Lung (tissue), 11 donors: ENCODE measurements at regions not wholly inside any gene's neighbourhood (a gene's known extent, or its start where the extent isn't known, plus 50 kb on each side); places are given as distances from the start of the nearest gene placed in this dataset.

Experiments
- ATAC-seq: fragments of 200-7000 bp; cut with Tn5 transposase; one replicate; pipeline ENCODE4 v1.9.1; 2020; ENCODE audit warnings: moderate number of reproducible peaks; ENCODE audit not compliant: insufficient read depth, low FRiP score
- DNase-seq, 3 donors: peaks; one replicate each; pipeline ENCODE4 v3.0.0-alpha.2; 2013 to 2017
- H3K27ac ChIP-seq, 2 donors: one replicate each; pipeline ENCODE4 v1.5.1; 2013; ENCODE audit warnings: mild to moderate bottlenecking in 2 of 2, moderate library complexity in 2 of 2, control low read depth in 1 of 2, inconsistent platforms in 1 of 2, low read depth in 1 of 2, low read length in 1 of 2
- H3K27me3 ChIP-seq, 3 donors: one replicate each; pipeline ENCODE4 v1.5.1; 2013; ENCODE audit warnings: low read length in 2 of 3; ENCODE audit not compliant: control insufficient read depth in 3 of 3, insufficient read depth in 3 of 3
- H3K36me3 ChIP-seq, 4 donors: one replicate each; pipeline ENCODE4 v1.5.1; 2013; ENCODE audit warnings: low read length in 4 of 4, mild to moderate bottlenecking in 1 of 4, moderate library complexity in 1 of 4; ENCODE audit not compliant: control insufficient read depth in 4 of 4, insufficient read depth in 4 of 4
- H3K4me1 ChIP-seq, 5 donors: one replicate each; pipeline ENCODE4 v1.5.1; 2013; ENCODE audit warnings: low read length in 5 of 5, mild to moderate bottlenecking in 2 of 5, moderate library complexity in 1 of 5; ENCODE audit not compliant: control insufficient read depth in 5 of 5, insufficient read depth in 5 of 5
- H3K4me3 ChIP-seq: one replicate; pipeline ENCODE4 v1.5.1; 2013; ENCODE audit warnings: mild to moderate bottlenecking, control low read depth, moderate library complexity
- H3K9ac ChIP-seq, 2 donors: one replicate each; pipeline ENCODE4 v1.5.1; 2013; ENCODE audit warnings: low read length in 2 of 2, control low read depth in 1 of 2; ENCODE audit not compliant: insufficient read depth in 1 of 2
- H3K9me3 ChIP-seq, 4 donors: one replicate each; pipeline ENCODE4 v1.5.1; 2013; ENCODE audit warnings: low read length in 3 of 4, mild to moderate bottlenecking in 1 of 4, moderate library complexity in 1 of 4; ENCODE audit not compliant: control insufficient read depth in 4 of 4, insufficient read depth in 3 of 4
- WGBS, 2 donors: extraction: QIAGEN DNeasy Blood & Tissue Kit; methylation state at CpG; one replicate each; pipeline ENCODE4 v1.1.7; 2013; 5-methylcytosine and 5-hydroxymethylcytosine counted together
- TF ChIP-seq, protein P1 (sequence below): IDR thresholded peaks from 2 replicates; pipeline ENCODE4 v1.5.1; 2012; ENCODE audit warnings: mild to moderate bottlenecking; ENCODE audit errors: control extremely low read depth, extremely low read depth
- donor health status: control.
- donor health status: control.
- donor health status: Bipolar disorder and iron deficiency.
- donor health status: healthy.
- donor health status: DM: yes; HTN: yes; CAD: no.

DNA sequence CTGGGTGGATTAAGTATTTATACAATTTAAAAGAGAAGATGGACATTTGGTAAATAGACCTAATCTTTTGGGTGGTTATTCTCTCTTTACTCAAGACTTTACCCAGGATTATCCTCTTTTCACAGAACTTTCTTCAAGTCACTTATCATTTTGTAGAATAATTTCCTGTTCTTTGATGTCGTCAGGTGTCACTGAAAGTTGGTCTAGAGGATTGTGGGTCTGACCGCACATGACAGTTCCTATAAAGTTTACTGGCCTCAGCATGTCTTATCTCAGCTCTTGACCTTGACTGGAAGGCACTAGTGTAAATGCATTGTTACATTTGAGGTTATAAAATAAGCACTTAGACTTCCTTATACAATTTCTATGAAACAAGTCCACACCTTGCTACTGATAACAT, 139.9 kb upstream of the SLC4A4 start:
- H3K9ac ChIP-seq = no peak overlapping the region
- TF ChIP-seq, protein P1, sequence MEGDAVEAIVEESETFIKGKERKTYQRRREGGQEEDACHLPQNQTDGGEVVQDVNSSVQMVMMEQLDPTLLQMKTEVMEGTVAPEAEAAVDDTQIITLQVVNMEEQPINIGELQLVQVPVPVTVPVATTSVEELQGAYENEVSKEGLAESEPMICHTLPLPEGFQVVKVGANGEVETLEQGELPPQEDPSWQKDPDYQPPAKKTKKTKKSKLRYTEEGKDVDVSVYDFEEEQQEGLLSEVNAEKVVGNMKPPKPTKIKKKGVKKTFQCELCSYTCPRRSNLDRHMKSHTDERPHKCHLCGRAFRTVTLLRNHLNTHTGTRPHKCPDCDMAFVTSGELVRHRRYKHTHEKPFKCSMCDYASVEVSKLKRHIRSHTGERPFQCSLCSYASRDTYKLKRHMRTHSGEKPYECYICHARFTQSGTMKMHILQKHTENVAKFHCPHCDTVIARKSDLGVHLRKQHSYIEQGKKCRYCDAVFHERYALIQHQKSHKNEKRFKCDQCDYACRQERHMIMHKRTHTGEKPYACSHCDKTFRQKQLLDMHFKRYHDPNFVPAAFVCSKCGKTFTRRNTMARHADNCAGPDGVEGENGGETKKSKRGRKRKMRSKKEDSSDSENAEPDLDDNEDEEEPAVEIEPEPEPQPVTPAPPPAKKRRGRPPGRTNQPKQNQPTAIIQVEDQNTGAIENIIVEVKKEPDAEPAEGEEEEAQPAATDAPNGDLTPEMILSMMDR = no peak
- WGBS, 2 donors = 38 to 74% methylated on average over 2 of the region's 2 CpGs
- no peak for DNase-seq
- no peak for ATAC-seq
- peaks cover 0 to 26% (median 5%) of the 10 kb centered on the region in 5 donors for H3K4me1 ChIP-seq
- H3K27ac ChIP-seq = no peak overlapping the region
- H3K4me3 ChIP-seq = no peak overlapping the region
- H3K9me3 ChIP-seq = no peaks in the 10 kb centered on the region
- H3K27me3 ChIP-seq = no peaks in the 10 kb centered on the region
- H3K36me3 ChIP-seq = no peaks in the 10 kb centered on the region

DNA sequence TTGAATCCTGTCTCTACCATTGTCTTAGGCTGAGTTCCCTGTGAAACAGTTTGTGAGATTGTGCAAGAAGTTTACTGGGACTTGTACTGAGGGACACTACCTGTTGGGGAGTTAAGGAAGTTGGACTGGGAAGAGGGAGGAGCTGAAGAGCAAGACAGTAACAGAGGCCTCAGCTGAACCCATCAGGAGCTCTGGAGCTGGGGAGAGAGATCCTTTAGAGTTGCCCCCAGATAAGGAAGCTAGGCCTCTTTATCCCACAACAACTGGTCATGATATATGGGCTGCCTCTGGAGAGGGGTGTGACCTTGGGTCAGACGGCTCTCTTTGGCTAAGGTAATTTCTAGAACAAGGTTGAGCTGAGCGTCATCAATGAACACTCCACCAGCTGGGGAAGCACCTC, 137.8 kb upstream of the SLC4A4 start:
- no peak overlapping the region for H3K4me3 ChIP-seq
- no peaks in the 10 kb centered on the region for H3K36me3 ChIP-seq
- no peaks in the 10 kb centered on the region for H3K27me3 ChIP-seq
- 76 to 88% methylated on average over 2 of the region's 2 CpGs for WGBS, 2 donors
- TF ChIP-seq, protein P1 = no peak
- DNase-seq = no peak
- peaks cover 0 to 20% (median 3%) of the 10 kb centered on the region in 5 donors for H3K4me1 ChIP-seq
- H3K27ac ChIP-seq = no peak overlapping the region
- no peak for ATAC-seq
- H3K9ac ChIP-seq = no peak overlapping the region
- H3K9me3 ChIP-seq = no peaks in the 10 kb centered on the region

DNA sequence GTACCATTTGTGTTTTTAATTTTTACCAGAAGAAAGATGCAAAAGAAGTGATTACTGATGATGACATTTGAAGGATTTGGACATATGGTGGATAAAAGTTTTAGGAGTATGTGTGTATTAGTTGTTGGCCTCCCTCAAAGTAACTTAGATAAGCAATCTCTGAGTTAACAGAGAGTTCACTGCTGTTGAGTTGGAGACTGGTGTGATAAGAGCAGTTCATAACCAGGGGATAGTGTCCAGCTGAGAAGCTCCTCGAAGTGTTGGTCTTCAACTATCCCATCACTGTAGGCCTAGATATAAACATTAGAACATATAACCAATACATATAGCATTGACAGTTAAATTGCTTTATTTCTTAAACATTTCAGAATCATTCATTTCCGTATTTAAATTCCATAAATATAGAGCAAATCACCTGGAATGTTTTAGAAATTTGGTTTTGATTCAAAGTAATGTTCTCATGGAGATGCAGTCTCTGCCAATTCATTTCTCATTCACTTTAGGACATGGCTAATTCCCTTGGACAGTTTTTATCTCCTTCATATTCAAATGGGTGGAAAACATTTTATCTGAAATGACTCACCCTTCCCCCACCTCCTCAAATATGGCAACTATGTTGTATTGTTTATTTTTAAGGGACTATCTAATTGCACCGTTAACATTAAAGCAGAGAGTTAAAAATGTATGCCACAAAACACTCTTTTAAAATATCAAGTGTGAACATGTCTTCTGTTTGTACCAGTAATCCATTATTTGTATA, 136.8 kb upstream of the SLC4A4 start:
- H3K36me3 ChIP-seq = no peaks in the 10 kb centered on the region
- H3K4me1 ChIP-seq = peaks cover 0 to 20% (median 3%) of the 10 kb centered on the region in 5 donors
- DNase-seq (no peak), ATAC-seq (no peak)
- no peaks in the 10 kb centered on the region for H3K27me3 ChIP-seq
- WGBS, 2 donors = 78 to 80% methylated on average over 3 of the region's 3 CpGs
- no peak overlapping the region for H3K27ac ChIP-seq
- TF ChIP-seq, protein P1 = no peak
- no peak overlapping the region for H3K4me3 ChIP-seq
- no peaks in the 10 kb centered on the region for H3K9me3 ChIP-seq
- H3K9ac ChIP-seq = no peak overlapping the region
